Kidney (tissue), 13 donors: ENCODE measurements at regions not wholly inside any gene's neighbourhood (a gene's known extent, or its start where the extent isn't known, plus 50 kb on each side); places are given as distances from the start of the nearest gene placed in this dataset.

Source experiments
- DNase-seq, 5 donors: peaks; one replicate each; pipeline ENCODE4 v3.0.0-alpha.2; 2013 to 2020
- FAIRE-seq: peaks from 2 replicates; lab custom pipeline; 2012; peaks lifted over from hg19 to GRCh38; lab: Jason Lieb, UNC
- H3K27ac ChIP-seq, 2 donors: one replicate each; pipeline ENCODE4 v1.7.0; 2013; ENCODE audit warnings: low read depth in 2 of 2, low read length in 2 of 2, inconsistent platforms in 1 of 2
- H3K27me3 ChIP-seq: one replicate; pipeline ENCODE4 v1.7.1; 2013; ENCODE audit warnings: low read length, inconsistent platforms; ENCODE audit not compliant: control insufficient read depth, insufficient read depth
- H3K36me3 ChIP-seq, 3 donors: one replicate each; pipeline versions ENCODE4 v1.7.0 to v1.7.1; 2013; ENCODE audit warnings: low read length in 3 of 3, control low read depth in 1 of 3, inconsistent platforms in 1 of 3; ENCODE audit not compliant: insufficient read depth in 3 of 3, control insufficient read depth in 2 of 3
- H3K4me1 ChIP-seq, 3 donors: one replicate each; pipeline versions ENCODE4 v1.7.0 to v1.7.1; 2013; ENCODE audit warnings: low read length in 3 of 3, inconsistent platforms in 1 of 3, low read depth in 1 of 3; ENCODE audit not compliant: control insufficient read depth in 2 of 3, insufficient read depth in 2 of 3
- H3K4me3 ChIP-seq, 3 donors: one replicate each; pipeline versions ENCODE4 v1.7.0 to v1.8.1; 2013; ENCODE audit warnings: low read length in 3 of 3, control low read depth in 1 of 3, inconsistent platforms in 1 of 3
- H3K9ac ChIP-seq, 3 donors: one replicate each; pipeline versions ENCODE4 v1.7.0 to v1.7.1; 2013; ENCODE audit warnings: low read length in 3 of 3, control low read depth in 1 of 3, inconsistent platforms in 1 of 3
- H3K9me3 ChIP-seq, 3 donors: one replicate each; pipeline versions ENCODE4 v1.7.0 to v1.7.1; 2013; ENCODE audit warnings: low read length in 3 of 3, control low read depth in 1 of 3, inconsistent platforms in 1 of 3; ENCODE audit not compliant: control insufficient read depth in 2 of 3, insufficient read depth in 1 of 3
- intact Hi-C: fragments of 100-400 bp; cut with DNase I; formaldehyde crosslinking; loops from one replicate; pipeline ENCODE4 v1.11.1; 2022
- TF ChIP-seq, protein P1 (sequence below): IDR thresholded peaks from 3 replicates; pipeline ENCODE4 v1.5.1; 2012; ENCODE audit warnings: mild to moderate bottlenecking, moderate library complexity, borderline replicate concordance; ENCODE audit not compliant: insufficient read depth; ENCODE audit errors: extremely low read depth
- donor health status: control.
- donor health status: control.
- donor health status: control.
- donor health status: control.
- donor health status: control.
- donor health status: DM: yes; HTN: yes; CAD: no.
- donor health status: Normal renal cell carcinoma (clear cell type).

DNA sequence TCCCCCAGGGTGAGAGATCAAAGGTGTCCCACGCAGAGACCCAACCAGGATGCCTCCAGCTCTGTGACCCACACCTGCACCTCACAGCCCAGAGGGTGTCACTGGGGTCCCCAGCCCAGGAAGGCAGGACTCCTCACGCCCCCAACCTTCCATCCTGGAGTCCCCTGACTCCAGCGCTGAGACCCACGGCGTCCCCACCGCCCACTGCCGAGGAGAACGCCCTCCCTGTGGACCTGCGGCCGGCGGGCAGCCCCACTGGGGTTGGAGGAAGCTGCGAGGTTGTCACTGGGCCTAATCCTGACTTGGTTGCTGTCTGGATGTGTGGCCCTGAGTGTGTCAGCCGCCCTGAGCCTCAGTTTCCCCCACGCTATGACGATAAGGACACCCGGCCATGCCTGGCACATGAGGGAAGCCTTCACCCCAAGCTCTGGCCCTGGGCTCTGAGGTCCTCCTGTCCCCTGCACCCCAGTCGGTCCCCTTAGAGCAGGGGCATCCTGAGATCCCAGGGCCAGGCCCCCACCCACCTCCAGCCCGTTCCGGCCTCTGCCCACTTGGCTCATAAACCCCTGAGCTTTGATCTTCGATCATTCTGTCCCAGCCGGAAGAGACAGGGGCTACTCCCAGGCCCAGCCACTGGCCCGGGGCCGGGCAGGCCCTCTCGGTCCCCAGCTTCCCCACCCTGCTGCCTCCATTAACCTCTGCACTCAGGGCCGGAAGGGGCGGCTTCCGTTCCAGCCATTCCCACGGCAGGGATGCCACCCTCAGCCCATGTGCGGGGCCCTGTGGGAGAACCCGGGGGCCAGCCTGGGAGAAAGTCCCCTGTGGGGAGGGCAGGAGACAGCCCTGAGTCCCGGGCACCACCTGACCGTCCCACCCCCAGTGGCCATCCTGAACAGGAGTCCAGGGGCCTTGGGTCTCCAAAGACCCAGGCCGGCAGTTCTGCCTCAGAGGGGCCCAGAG is 113.2 kb downstream of the MICALL2 start:
- no peaks in the 10 kb centered on the region for H3K4me1 ChIP-seq
- H3K4me3 ChIP-seq = no peak overlapping the region
- H3K27me3 ChIP-seq = no peaks in the 10 kb centered on the region
- peak in 4 of 5 donors; percentile 51 to 78 (median 60) for DNase-seq
- no peaks in the 10 kb centered on the region for H3K36me3 ChIP-seq
- H3K9me3 ChIP-seq = no peaks in the 10 kb centered on the region
- no peak overlapping the region for H3K9ac ChIP-seq
- no peak overlapping the region for H3K27ac ChIP-seq
- intact Hi-C loops = no loop called here
- no peak for FAIRE-seq
- TF ChIP-seq, protein P1, sequence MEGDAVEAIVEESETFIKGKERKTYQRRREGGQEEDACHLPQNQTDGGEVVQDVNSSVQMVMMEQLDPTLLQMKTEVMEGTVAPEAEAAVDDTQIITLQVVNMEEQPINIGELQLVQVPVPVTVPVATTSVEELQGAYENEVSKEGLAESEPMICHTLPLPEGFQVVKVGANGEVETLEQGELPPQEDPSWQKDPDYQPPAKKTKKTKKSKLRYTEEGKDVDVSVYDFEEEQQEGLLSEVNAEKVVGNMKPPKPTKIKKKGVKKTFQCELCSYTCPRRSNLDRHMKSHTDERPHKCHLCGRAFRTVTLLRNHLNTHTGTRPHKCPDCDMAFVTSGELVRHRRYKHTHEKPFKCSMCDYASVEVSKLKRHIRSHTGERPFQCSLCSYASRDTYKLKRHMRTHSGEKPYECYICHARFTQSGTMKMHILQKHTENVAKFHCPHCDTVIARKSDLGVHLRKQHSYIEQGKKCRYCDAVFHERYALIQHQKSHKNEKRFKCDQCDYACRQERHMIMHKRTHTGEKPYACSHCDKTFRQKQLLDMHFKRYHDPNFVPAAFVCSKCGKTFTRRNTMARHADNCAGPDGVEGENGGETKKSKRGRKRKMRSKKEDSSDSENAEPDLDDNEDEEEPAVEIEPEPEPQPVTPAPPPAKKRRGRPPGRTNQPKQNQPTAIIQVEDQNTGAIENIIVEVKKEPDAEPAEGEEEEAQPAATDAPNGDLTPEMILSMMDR = no peak

DNA sequence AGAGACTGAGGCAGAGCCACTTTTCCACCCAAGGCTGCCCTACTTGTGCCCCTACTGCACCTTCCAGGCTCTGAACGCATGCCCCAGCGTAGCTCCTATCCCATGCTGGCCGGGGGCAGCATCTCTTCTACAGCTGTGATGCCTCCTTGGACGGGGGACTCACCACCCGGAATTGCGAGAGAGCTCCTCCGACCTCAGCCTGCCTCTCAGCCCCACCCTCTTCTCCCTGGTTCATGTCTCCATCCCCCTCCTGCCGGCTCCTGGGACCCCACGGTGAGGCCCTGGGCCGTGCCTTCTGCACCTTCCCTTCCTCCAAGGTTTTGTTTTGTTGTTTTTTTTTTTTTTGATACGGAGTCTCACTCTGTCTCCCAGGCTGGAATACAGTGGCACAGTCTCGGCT is 112.4 kb downstream of the MICALL2 start:
- FAIRE-seq (no peak), DNase-seq (peak in 2 of 5 donors; percentile 52 to 55)
- intact Hi-C loops = no loop called here
- Histone ChIP-seq H3K36me3 (no peaks in the 10 kb centered on the region), H3K27ac (no peak overlapping the region), H3K9ac (no peak overlapping the region), H3K9me3 (no peaks in the 10 kb centered on the region), H3K27me3 (no peaks in the 10 kb centered on the region), H3K4me3 (no peak overlapping the region), H3K4me1 (no peaks in the 10 kb centered on the region)
- TF ChIP-seq, protein P1 = no peak

DNA sequence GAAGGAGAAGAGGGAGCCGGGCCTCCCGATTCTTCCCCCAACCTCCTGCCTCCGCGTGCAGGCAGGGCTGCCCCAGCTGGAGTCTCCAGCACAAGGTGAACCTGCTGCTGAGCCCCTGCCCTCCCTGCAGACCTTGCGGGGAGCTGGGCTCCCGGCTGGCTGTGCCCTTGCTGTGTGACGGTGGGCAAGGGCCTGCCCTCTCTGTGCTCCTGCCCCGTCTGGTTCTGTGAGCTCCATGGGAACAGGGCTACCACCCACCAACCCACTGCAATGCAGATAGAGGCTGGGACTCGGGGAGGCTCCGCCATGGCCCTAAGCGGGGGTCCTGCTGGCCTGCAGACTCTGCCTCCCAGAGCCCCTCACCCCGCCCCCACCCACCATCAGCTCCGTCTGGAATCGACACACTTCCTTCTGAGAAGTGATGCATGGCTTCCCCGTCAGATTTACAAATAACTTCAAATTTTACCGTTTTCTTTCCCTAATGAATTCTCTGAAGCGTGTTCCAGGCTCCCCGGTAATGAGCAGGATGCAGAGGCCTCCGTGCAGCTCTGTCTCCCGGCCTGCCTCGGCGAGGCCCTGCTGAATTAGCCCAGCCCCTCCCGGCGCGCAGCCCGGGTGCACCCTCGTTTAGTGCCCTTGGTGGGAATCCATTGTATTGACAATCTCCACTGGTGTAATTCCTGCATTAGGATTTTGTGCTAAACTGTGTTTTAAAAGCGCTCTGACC is 111.0 kb downstream of the MICALL2 start:
- FAIRE-seq = no peak
- Histone ChIP-seq H3K4me1 (no peaks in the 10 kb centered on the region), H3K27ac (no peak overlapping the region), H3K27me3 (no peaks in the 10 kb centered on the region), H3K4me3 (no peak overlapping the region), H3K9ac (no peak overlapping the region), H3K9me3 (no peaks in the 10 kb centered on the region), H3K36me3 (no peaks in the 10 kb centered on the region)
- intact Hi-C loops = no loop called here
- peak in 2 of 5 donors; percentile 44 to 48 for DNase-seq
- TF ChIP-seq, protein P1 = no peak
